RKO (cell line): ENCODE measurements at regions not wholly inside any gene's neighbourhood (a gene's known extent, or its start where the extent isn't known, plus 50 kb on each side); places are given as distances from the start of the nearest gene placed in this dataset.

ENCODE experiments used
- DNase-seq: peaks from one replicate; pipeline ENCODE4 v3.0.0-alpha.2; 2016; ENCODE audit warnings: low spot score

GRCh38 chr1:98382986-98383740, 278.4 kb upstream of the SNX7 start:
- DNase-seq, result no peak

- no peak for DNase-seq
These were observed 278.9 kb upstream of the SNX7 start for GRCh38 chr1:98382586-98382985.

DNA sequence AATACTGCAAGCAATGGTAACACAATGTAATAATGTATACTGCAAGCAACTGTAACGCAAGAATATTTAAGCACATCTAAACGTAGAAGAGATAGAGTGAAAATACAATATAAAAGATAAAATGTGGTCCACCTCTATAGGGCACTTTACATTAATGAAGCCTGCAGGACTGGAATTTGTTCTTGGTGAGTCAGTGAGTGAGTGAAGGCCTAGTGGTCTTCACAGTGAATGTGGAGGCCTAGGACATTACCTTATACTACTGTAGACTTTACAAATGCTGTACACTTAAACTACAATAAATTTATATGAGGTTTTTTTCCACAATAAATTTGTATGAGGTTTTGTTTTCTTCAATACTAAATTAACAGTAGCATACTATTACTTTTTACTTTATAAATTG, 287.4 kb upstream of the SNX7 start:
- DNase-seq, result no peak

DNA sequence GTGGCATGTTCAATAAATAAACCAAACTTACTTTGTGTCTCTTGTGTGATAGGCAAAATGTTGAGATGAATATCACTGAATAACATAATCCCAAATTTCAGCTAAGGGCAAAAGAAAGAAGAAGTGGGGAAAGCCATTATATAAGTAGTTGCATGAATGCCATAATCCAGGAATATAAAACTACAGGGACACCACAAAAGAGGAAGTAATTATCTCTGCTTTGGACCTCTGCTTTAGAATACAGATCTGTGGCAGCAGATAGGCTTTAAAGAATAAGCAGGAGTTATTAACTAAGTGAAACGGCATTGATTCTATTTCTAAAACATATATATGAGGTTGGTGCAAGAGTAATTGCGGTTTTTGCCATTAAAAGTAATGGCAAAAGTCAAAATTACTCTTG, 288.5 kb upstream of the SNX7 start:
- DNase-seq, result no peak

- no peak for DNase-seq
These were observed 289.8 kb upstream of the SNX7 start for GRCh38 chr1:98371764-98372163.

- no peak for DNase-seq
These were observed 292.1 kb upstream of the SNX7 start for GRCh38 chr1:98369463-98369862.

DNA sequence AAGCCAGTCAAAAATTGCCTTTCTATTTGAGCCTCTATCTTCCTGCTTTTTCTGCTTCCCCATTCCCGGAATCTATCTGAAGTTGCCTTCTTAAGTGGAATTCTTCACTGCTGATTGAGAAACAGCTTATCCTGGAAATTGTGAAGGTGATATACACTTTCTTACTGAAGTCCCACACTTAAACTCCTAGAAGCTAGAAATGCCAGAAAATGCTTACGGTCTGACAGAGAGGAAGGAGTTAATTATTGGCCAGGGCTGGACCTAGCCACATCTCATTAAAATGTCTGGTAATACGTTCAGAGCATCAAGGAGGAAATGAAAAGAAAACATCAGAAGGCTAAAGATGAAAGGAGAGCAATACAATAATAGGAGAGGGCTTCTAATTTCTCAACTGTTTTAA, 292.5 kb upstream of the SNX7 start:
- no peak for DNase-seq

- DNase-seq, result no peak
These were observed 294.1 kb upstream of the SNX7 start for GRCh38 chr1:98367426-98367825.

DNA sequence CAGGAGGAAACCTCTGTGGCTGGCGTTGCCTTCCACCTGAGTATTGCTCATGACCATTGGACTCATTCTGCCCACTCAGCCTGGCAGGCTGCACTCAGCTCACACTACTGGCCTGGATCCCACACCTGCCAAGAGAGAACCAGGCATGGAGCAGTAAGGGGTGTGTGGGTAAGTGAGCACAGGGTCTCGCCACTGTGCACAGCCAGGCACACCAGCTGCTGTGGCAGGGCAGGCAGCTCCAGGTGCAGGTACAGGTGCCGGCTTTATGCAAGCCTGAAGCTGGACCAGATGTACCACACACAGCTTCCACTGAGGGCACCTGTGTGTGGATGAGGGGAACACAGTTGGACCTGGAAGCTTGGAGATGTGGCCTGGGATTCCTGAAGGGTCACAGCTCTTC, 295.2 kb upstream of the SNX7 start:
- no peak for DNase-seq

- no peak for DNase-seq
These were observed 297.0 kb upstream of the SNX7 start for GRCh38 chr1:98364544-98364943.

- no peak for DNase-seq
These were observed 300.7 kb upstream of the SNX7 start for GRCh38 chr1:98360864-98361263.

DNA sequence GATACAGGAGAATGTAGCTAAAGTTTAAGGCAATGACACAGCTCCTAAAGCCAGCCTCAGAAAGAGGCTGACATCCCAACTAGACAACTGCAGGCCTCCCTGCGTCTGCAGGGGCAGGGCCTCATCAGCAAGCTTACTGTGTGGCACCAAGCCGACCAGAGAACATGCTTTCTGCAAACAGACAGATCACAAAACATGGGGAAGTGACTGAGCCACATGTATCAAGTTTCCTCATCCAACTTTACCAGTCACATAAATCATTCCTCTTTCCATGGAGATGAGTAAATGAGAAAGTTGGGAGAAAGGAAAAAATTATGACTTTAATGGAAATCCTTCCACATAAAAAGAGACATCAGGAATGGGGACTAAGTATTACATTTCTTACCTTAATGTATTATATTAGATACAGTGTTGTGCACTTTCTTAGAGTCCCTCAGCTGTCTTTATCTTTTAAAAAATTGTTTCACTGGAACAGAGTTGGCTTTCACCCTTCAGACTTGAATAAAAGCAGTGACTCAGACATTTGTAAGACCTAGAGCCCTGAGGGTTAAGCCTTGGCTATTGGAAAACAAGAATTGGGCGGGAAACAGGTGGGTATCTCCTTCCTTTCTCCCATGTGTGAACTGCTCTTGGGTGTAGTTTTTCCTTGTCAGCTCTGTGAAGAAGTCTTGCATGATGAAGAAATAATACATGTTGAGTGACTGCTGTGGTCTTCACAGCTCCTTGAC, 305.7 kb upstream of the SNX7 start:
- DNase-seq, result no peak

GRCh38 chr1:98352378-98352777, 309.1 kb upstream of the SNX7 start:
- no peak for DNase-seq

DNA sequence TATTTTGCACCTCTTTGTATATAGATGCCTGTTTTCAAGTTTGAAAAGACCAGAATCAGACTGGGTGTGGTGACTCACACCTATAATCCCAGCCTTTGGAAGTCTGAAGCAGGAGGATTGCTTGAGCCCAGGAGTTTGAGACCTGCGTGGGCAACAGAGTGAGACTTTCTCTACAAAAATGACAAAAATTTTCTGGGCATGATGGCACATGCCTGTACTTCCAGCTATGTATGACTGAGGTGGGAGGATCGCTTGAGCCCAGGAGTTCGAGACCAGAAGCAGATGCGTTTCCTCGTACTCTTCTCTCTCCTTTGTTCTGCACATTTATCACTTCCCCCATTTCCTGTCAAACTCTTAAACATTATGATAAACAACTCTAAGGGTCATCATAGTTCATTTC, 310.0 kb upstream of the SNX7 start:
- DNase-seq, result no peak

- DNase-seq, result no peak
These were observed 316.1 kb upstream of the SNX7 start for GRCh38 chr1:98345417-98345816.

- DNase-seq, result no peak
These were observed 316.8 kb upstream of the SNX7 start for GRCh38 chr1:98344731-98345130.

DNA sequence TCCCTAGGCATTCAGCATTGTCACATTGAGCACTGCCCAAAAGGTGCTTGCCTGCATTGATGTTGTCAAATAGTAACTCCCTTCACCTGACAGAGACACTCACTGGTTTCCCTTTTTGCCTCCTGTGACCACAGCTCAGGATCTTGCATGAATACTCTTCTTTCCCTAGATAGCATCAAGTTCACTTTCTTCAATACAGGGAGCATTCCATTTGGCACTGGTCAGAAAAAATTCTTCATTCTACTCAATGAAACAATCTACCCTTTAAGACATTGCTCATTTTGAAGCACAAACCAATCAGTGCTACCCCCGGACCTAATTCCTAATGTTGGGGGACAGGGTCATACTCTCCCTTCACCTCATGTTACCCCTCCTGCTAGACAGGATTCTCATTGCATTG, 319.0 kb upstream of the SNX7 start:
- DNase-seq, result no peak

GRCh38 chr1:98340511-98340910, 321.0 kb upstream of the SNX7 start:
- DNase-seq, result no peak

DNA sequence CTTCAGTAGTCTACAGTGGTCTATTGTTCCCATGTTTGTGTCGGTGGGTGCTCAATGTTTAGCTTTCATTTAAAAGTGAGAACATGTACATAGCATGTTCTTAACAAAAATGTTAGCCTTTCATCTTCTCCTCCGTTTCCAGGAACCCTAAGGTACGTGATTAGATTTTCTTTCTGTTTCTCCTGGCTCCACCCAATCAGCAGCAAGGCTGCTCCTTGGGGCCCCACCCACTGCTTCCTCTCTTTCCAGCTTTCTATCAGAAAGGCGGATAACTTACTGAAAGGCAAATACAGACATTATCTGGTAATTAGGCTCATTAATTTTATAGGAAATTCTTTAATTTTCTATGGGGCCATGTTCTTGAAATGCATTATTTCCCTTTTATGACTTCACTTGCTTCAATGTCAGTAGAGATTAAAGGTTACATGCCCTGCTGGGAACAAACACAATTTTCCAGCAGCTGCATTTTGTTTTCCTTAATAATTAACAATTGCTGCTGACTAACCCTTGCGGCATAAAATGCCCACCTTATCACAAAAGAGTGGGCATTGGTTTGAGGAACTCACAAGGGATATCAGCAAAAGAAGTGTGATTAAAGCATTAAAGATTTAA, 324.9 kb upstream of the SNX7 start:
- DNase-seq, result no peak

DNA sequence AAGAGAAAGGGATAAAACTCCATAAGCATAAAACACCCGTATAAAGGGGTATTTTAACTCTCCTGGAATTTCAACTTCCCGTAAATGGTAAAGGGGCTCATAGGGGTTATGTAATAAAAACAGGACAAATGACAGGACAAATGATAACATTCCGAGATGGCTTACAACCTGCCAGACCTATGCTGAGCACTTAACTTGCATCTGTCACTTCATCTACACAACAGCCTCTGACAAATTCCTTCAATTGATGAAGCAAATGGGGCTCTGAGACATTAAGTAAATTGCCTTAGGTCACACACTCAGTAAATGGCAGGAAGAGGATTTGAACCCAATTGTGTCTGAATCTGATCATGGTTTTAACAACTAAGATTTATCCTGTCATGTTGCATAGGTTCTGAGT, 327.6 kb upstream of the SNX7 start:
- no peak for DNase-seq

DNA sequence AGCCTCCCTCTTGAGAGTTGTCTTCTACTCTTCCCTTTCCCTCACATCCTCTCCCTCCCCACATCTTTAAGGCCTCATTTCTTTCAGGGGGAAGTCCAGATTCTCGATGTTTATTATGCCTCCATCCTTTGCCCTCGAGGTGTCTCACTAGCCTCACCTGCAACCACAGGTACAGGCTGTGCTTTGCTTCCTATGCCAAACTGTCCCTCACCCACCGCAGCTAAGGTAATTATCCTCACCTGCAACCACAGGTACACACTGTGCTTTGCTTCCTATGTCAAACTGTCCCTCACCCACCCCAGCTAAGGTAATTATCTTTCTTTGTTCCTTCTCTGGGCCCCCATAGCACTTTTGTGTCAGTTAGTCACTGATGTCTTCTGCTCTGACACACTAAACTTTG, 328.1 kb upstream of the SNX7 start:
- DNase-seq, result no peak

DNA sequence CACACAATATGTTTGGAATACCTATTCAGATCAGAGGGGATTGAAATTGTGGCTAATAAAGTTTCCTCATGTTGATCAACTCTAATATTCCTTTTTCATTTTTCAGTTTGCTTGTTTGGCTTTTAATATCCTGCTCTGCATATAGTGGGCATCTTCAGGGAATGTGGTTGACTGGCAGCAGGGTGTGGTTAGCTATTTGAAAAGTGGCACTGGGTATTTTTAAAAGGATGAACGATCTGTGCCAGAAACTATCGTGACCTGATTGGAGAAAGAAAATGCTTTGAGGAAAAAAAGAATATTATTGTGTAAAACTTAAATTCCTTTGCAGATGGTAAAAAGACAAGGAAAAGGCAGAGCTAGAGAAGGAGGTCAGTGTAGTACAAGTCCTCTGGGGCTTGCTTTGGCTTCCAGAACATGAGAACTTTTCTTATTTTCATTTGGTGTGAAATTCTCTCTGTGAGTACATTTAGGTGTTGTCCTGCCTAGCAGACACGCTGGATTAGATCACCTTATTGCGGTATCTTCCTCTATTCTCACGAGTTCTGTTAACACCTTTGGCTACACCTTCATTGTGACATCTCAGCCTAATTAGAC, 329.7 kb upstream of the SNX7 start:
- DNase-seq, result no peak

GRCh38 chr1:98331243-98331642, 330.3 kb upstream of the SNX7 start:
- no peak for DNase-seq
